ENCODE measurements at regions not wholly inside any gene's neighbourhood (a gene's known extent, or its start where the extent isn't known, plus 50 kb on each side); places are given as distances from the start of the nearest gene placed in this dataset.

- Histone ChIP-seq H3K79me2 (ENCODE audit: control insufficient read depth, insufficient read depth, low read length) (no peaks in the 10 kb centered on the region), H3K4me1 (ENCODE audit: control insufficient read depth, extremely low read depth, insufficient read depth, low read length) (peaks cover 3% of the 10 kb centered on the region), H3K9me3 (ENCODE audit: control insufficient read depth, insufficient read depth, low read depth, low read length) (no peaks in the 10 kb centered on the region), H2AFZ (ENCODE audit: low read length) (no peak overlapping the region), H3K4me2 (ENCODE audit: extremely low read depth, insufficient read depth, low read length) (no peak overlapping the region), H3K27ac (ENCODE audit: insufficient read depth, low read length) (no peak overlapping the region), H4K20me1 (ENCODE audit: control insufficient read depth, extremely low read depth, insufficient read depth, low read length) (no peaks in the 10 kb centered on the region), H3K9ac (ENCODE audit: insufficient read depth, low read length) (no peak overlapping the region), H3K36me3 (ENCODE audit: control insufficient read depth, insufficient read depth, low read length) (no peaks in the 10 kb centered on the region), H3K4me3 (replicated peaks in 1 of 4; ENCODE audit: control extremely low read depth in 1 of 4, insufficient read depth in 1 of 4, low read depth in 3 of 4, low read length in 4 of 4) (no peak overlapping the region), H3K27me3 (ENCODE audit: control insufficient read depth, insufficient read depth, low read length) (no peaks in the 10 kb centered on the region)
- DNase-seq (ENCODE audit: low read depth in 2 of 2) = no peak
- TF ChIP-seq EZH2 (IDR thresholded peaks at IDR 0.05; ENCODE audit: low read length, missing control alignments) (no peak), CTCF (conservative IDR thresholded peaks at IDR 0.05 in 1 of 2, IDR thresholded peaks at IDR 0.05 in 1 of 2; ENCODE audit: low read depth in 1 of 2, low read length in 2 of 2) (no peak)
These were observed 208.7 kb upstream of the IER5L start for GRCh38 chr9:129386812-129387177.

- Histone ChIP-seq H3K36me3 (ENCODE audit: control insufficient read depth, insufficient read depth, low read length) (no peaks in the 10 kb centered on the region), H3K79me2 (ENCODE audit: control insufficient read depth, insufficient read depth, low read length) (no peaks in the 10 kb centered on the region), H3K27ac (ENCODE audit: insufficient read depth, low read length) (no peak overlapping the region), H2AFZ (ENCODE audit: low read length) (no peak overlapping the region), H3K27me3 (ENCODE audit: control insufficient read depth, insufficient read depth, low read length) (no peaks in the 10 kb centered on the region), H4K20me1 (ENCODE audit: control insufficient read depth, extremely low read depth, insufficient read depth, low read length) (no peaks in the 10 kb centered on the region), H3K4me1 (ENCODE audit: control insufficient read depth, extremely low read depth, insufficient read depth, low read length) (peaks cover 3% of the 10 kb centered on the region), H3K9me3 (ENCODE audit: control insufficient read depth, insufficient read depth, low read depth, low read length) (no peaks in the 10 kb centered on the region), H3K4me3 (replicated peaks in 1 of 4; ENCODE audit: control extremely low read depth in 1 of 4, insufficient read depth in 1 of 4, low read depth in 3 of 4, low read length in 4 of 4) (no peak overlapping the region), H3K9ac (ENCODE audit: insufficient read depth, low read length) (no peak overlapping the region), H3K4me2 (ENCODE audit: extremely low read depth, insufficient read depth, low read length) (no peak overlapping the region)
- TF ChIP-seq CTCF (conservative IDR thresholded peaks at IDR 0.05 in 1 of 2, IDR thresholded peaks at IDR 0.05 in 1 of 2; ENCODE audit: low read depth in 1 of 2, low read length in 2 of 2) (no peak), EZH2 (IDR thresholded peaks at IDR 0.05; ENCODE audit: low read length, missing control alignments) (no peak)
- no peak for DNase-seq (ENCODE audit: low read depth in 2 of 2)
These were observed 207.3 kb upstream of the IER5L start for GRCh38 chr9:129385211-129385934.

GRCh38 chr9:129384491-129385210 is 206.6 kb upstream of the IER5L start:
- H3K4me2 ChIP-seq (ENCODE audit: extremely low read depth, insufficient read depth, low read length) = no peak overlapping the region
- H3K4me3 ChIP-seq (replicated peaks in 1 of 4; ENCODE audit: control extremely low read depth in 1 of 4, insufficient read depth in 1 of 4, low read depth in 3 of 4, low read length in 4 of 4) = no peak overlapping the region
- no peaks in the 10 kb centered on the region for H4K20me1 ChIP-seq (ENCODE audit: control insufficient read depth, extremely low read depth, insufficient read depth, low read length)
- no peak overlapping the region for H3K27ac ChIP-seq (ENCODE audit: insufficient read depth, low read length)
- no peaks in the 10 kb centered on the region for H3K79me2 ChIP-seq (ENCODE audit: control insufficient read depth, insufficient read depth, low read length)
- no peak for DNase-seq (ENCODE audit: low read depth in 2 of 2)
- no peak overlapping the region for H2AFZ ChIP-seq (ENCODE audit: low read length)
- TF ChIP-seq CTCF (conservative IDR thresholded peaks at IDR 0.05 in 1 of 2, IDR thresholded peaks at IDR 0.05 in 1 of 2; ENCODE audit: low read depth in 1 of 2, low read length in 2 of 2) = no peak
- no peak for TF ChIP-seq EZH2 (IDR thresholded peaks at IDR 0.05; ENCODE audit: low read length, missing control alignments)
- H3K9me3 ChIP-seq (ENCODE audit: control insufficient read depth, insufficient read depth, low read depth, low read length) = no peaks in the 10 kb centered on the region
- no peaks in the 10 kb centered on the region for H3K27me3 ChIP-seq (ENCODE audit: control insufficient read depth, insufficient read depth, low read length)
- no peak overlapping the region for H3K9ac ChIP-seq (ENCODE audit: insufficient read depth, low read length)
- peaks cover 3% of the 10 kb centered on the region for H3K4me1 ChIP-seq (ENCODE audit: control insufficient read depth, extremely low read depth, insufficient read depth, low read length)
- no peaks in the 10 kb centered on the region for H3K36me3 ChIP-seq (ENCODE audit: control insufficient read depth, insufficient read depth, low read length)

Data from fibroblast of lung (primary cell).